ENCODE measurements at regions not wholly inside any gene's neighbourhood (a gene's known extent, or its start where the extent isn't known, plus 50 kb on each side); places are given as distances from the start of the nearest gene placed in this dataset.

GRCh38 chr3:95354489-95354888 is 1291.6 kb downstream of the NSUN3 start (continued):
- TF ChIP-seq NONO (IDR thresholded peaks at IDR 0.05; ENCODE audit: low read depth in 2 of 2, low read length in 1 of 2) (no peak), RBM25 (IDR thresholded peaks at IDR 0.05; ENCODE audit: low read depth, low read length, severe bottlenecking) (no peak)

DNA sequence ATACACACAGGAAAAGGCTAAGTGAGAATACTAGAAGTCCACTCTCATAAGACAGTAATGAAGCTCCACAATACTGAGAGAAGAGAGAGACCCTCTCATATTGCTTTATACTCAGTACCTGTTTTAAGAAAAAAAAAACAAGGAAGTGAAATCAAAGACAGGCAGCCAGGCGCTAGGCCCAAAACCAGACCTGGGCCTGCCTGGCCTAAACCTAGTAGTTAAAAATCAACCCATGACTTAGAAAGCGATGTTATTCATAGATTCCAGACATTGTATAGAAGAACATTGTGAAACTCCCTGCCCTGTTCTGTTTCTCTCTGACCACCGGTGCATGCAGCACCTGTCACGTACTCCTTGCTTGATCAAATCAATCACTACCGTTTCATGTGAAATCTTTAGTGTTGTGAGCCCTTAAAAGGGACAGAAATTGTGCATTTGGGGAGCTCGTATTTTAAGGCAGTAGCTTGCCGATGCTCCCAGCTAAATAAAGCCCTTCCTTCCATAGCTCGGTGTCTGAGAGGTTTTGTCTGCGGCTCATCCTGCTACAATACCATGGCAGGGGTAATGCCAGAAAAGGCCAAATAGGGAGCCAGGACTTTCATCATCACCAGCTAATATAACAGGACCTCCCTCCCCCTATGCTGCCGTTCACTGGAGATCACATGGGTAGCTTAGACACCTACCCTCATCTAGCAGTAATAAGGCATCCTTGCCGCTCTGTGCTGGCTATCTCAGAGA is 1294.1 kb downstream of the NSUN3 start:
- Histone ChIP-seq H3K36me3 (ENCODE audit: control insufficient read depth, insufficient read depth, low read length) (no peaks in the 10 kb centered on the region), H2AFZ (ENCODE audit: low read depth, low read length) (no peak overlapping the region), H3K4me3 (no peak overlapping the region), H3K9me1 (ENCODE audit: control insufficient read depth, insufficient read depth, low read length) (no peaks in the 10 kb centered on the region), H3K4me2 (ENCODE audit: insufficient read depth, low read length) (no peak overlapping the region), H3K4me1 (replicated peaks in 1 of 2; ENCODE audit: control insufficient read depth in 2 of 2, insufficient read depth in 2 of 2, low read length in 2 of 2) (no peaks in the 10 kb centered on the region), H3K9me3 (replicated peaks; ENCODE audit: control insufficient read depth, insufficient read depth, low read depth, low read length) (no peaks in the 10 kb centered on the region), H3K27me3 (ENCODE audit: control insufficient read depth in 2 of 2, insufficient read depth in 2 of 2, low read length in 2 of 2) (no peaks in the 10 kb centered on the region), H3K27ac (ENCODE audit: extremely low read depth, low read depth, low read length) (no peak overlapping the region), H3K9ac (ENCODE audit: insufficient read depth in 1 of 2, low read depth in 2 of 2, low read length in 2 of 2) (no peak overlapping the region), H4K20me1 (replicated peaks; ENCODE audit: control insufficient read depth, insufficient read depth, low read length) (no peaks in the 10 kb centered on the region), H3K79me2 (ENCODE audit: control insufficient read depth, insufficient read depth, low read length) (no peaks in the 10 kb centered on the region)
- BruUV-seq (replicated peaks): no TSS peak
- intact Hi-C loops (cut with micrococcal nuclease) (no loop called here), in situ Hi-C loops (cut with MboI) (no loop called here)
- ChIA-PET POLR2A (no interaction called here), CTCF (ENCODE audit: low intra/inter-chr PET ratio) (no interaction called here)
- FAIRE-seq (no peak), ATAC-seq (no peak), DNase-seq (ENCODE audit: extremely low read depth in 1 of 4, low spot score in 3 of 4) (no peak)
- WGBS (ENCODE audit: insufficient coverage, low coverage, missing lambda C conversion rate): 3% methylated on average over 7 of the region's 11 CpGs
- TF ChIP-seq FOXP4 (CRISPR knock-in tag; IDR thresholded peaks at IDR 0.05; ENCODE audit: borderline replicate concordance) (no peak), FUS (optimal IDR thresholded peaks at IDR 0.05; ENCODE audit: low read depth, low read length) (no peak), HEY1 (CRISPR knock-in tag; IDR thresholded peaks at IDR 0.05; ENCODE audit: borderline replicate concordance) (no peak), AFF4 (CRISPR knock-in tag; IDR thresholded peaks at IDR 0.05) (no peak), BCL6 (CRISPR knock-in tag; IDR thresholded peaks at IDR 0.05) (no peak), SMARCA4 (IDR thresholded peaks at IDR 0.05) (no peak), KDM2B (CRISPR knock-in tag; IDR thresholded peaks at IDR 0.05) (no peak), JUND (IDR thresholded peaks at IDR 0.05; ENCODE audit: borderline replicate concordance, low read depth, low read length) (no peak), JUND (tag; IDR thresholded peaks at IDR 0.05; ENCODE audit: borderline replicate concordance, low read depth, low read length) (no peak), HMG20A (CRISPR knock-in tag; conservative IDR thresholded peaks at IDR 0.05) (no peak)
- TF ChIP-seq, protein P1, sequence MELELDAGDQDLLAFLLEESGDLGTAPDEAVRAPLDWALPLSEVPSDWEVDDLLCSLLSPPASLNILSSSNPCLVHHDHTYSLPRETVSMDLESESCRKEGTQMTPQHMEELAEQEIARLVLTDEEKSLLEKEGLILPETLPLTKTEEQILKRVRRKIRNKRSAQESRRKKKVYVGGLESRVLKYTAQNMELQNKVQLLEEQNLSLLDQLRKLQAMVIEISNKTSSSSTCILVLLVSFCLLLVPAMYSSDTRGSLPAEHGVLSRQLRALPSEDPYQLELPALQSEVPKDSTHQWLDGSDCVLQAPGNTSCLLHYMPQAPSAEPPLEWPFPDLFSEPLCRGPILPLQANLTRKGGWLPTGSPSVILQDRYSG (tag; conservative IDR thresholded peaks at IDR 0.05; ENCODE audit: low read depth): no peak

Data from K562 (cell line).